IPS DF 19.7 (cell line): ENCODE measurements at regions not wholly inside any gene's neighbourhood (a gene's known extent, or its start where the extent isn't known, plus 50 kb on each side); places are given as distances from the start of the nearest gene placed in this dataset.

Source experiments
- DNase-seq: peaks from one replicate; pipeline ENCODE4 v3.0.0-alpha.2; 2013; ENCODE audit warnings: low read depth, low spot score

GRCh38 chr9:105064248-105065097 is 136.5 kb upstream of the ABCA1 start:
- no peak for DNase-seq

GRCh38 chr9:105065098-105066088 is 137.4 kb upstream of the ABCA1 start:
- DNase-seq, result no peak

GRCh38 chr9:105066275-105066865 is 138.4 kb upstream of the ABCA1 start:
- no peak for DNase-seq

GRCh38 chr9:105067895-105068580 is 140.1 kb upstream of the ABCA1 start:
- DNase-seq, result no peak

DNA sequence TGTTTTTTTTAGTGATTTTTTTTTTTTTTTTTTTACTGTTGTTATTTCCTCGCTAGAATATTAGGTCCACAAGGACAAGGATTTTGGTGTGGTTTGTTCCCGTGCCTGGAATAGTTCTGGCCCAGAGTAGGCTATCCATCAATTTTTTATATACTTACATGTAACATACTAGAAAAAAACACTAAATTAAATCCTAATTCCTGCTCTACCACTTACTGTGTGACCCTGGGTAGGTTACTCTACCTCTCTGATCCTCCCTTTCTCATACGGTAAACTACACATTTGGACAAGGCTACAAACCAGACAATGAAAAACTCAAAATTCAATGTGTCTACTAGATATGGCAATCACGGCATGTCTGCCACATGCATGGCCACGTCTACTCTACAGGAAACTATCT is 141.3 kb upstream of the ABCA1 start:
- DNase-seq, result no peak

GRCh38 chr9:105069696-105070095 is 141.7 kb upstream of the ABCA1 start:
- no peak for DNase-seq

- no peak for DNase-seq
These were observed 142.2 kb upstream of the ABCA1 start for GRCh38 chr9:105070176-105070575.

- no peak for DNase-seq
These were observed 144.5 kb upstream of the ABCA1 start for GRCh38 chr9:105072476-105072875.

DNA sequence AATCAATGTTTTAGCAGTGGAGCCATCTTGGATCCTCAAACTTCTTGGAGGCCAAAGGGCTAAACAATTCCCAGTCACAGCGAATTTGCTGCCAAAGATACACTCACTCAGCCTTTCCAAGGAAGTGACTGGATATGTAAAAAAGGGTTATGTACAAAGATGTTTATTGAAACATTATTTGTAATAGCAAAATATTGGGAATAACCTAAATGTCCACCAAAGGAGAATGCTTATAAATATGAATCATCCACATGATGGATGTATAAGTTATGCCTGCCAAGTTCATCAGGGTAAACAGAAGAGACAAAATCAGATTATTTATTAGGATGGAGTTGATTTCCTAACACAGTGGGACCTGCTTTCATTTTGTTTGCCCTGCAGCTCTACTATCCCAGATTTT is 145.2 kb upstream of the ABCA1 start:
- DNase-seq, result no peak

DNA sequence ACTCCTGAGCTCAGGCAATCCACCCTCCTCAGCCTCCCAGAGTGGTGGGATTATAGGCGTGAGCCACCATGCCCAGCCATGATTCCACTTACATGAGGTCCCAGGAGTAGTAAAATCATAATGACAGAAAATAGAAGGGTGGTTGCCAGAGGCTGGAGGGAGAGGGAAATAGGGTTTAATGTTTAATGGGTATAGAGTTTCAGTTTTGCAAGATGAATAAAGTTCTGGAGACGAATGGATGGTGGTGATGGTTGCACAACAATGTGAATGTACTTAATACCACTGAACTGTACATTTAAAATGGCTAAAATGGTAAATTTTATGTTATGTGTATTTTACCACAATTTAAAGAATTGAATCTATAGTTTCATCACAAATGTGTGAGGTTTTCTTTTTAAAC is 146.5 kb upstream of the ABCA1 start:
- DNase-seq, result no peak

DNA sequence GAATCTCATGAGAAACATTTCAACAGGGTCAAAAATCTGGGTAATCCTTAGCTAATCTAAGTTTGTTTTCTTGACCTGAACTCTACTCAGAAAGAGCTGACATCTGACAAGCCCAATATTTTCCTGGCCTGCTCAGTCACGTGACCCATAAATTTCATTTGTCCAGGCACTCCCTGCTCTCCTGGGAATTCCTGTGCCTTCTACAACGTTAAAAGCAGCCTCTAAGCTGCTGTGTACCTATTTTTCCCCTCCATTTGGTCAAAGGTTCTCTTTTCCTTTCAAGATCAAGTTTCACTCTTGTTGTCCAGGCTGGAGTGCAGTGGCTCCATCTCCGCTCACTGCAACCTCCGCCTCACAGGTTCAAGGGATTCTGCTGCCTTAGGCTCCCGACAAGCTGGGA is 148.8 kb upstream of the ABCA1 start:
- DNase-seq, result no peak

- DNase-seq, result no peak
These were observed 151.5 kb upstream of the ABCA1 start for GRCh38 chr9:105079457-105079856.

DNA sequence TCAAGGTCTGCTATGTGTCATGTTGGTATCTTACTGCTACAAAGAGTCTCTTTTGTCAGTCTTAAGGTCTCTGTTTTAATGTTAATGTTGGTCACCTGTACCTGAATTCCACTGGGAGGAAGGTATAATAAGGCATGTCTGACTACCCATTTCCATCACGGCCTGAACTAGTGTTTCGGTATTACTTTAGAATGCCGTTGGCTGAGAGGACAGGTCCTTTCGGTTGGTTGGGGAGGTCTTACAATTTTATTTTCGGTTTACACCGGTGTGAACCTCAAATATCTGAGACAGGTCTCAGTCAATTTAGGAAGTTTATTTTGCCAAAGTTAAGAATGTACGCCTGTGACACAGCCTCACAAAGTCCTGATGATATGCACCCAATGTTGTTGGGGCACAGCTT is 154.9 kb upstream of the ABCA1 start:
- no peak for DNase-seq

GRCh38 chr9:105083256-105083655 is 155.3 kb upstream of the ABCA1 start:
- DNase-seq, result no peak

DNA sequence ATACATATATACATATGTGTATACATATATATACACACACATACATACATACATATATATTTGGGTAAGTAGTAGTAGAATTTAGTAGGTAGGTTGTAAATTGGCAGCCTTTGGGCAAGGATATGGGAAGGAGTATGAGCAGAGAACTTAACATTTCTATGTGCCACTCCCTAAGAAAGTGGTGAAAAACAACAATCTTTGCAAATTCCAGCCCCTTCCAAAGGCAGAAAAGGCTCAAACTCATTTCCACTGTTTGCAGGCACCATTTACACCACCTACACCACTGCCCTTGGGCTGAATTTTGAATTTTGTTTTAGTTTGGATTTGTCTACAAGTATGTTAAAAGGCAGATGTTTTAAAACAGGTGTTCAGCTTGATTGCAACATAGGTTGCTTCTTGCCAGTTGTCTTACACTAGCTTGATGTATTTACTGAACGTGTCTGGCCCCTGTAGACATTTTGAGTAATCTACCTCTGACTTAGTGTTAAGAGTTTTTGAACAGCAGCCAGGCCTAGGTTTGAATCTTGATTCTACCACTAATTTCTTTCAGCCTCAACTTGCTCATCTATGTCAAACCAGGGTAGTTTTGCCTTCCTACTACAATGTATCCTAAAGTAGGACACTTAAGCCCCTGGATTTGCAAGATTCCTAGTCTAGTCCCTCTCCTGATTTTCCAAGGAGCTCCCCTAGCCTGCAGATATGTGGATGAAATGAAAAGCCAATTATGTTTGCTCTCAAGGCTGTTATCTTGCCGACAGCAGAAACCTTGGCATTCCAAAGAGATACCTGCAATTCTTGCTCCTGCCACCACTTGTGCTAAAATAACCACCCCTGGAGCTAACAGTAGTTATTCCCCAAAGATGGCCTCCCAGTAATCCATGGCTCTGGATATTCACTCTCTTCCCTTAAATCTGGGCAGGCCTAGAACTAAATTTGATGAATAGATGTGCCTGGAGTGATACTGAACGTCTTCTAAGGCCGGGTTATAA is 156.2 kb upstream of the SLC44A1 start:
- peak; percentile 12 for DNase-seq

- no peak for DNase-seq
These were observed 154.6 kb upstream of the SLC44A1 start for GRCh38 chr9:105089874-105090273.

- DNase-seq, result no peak
These were observed 153.3 kb upstream of the SLC44A1 start for GRCh38 chr9:105091004-105091640.

- no peak for DNase-seq
These were observed 150.8 kb upstream of the SLC44A1 start for GRCh38 chr9:105093685-105094084.

GRCh38 chr9:105098370-105098769 is 146.1 kb upstream of the SLC44A1 start:
- no peak for DNase-seq

- DNase-seq, result no peak
These were observed 140.7 kb upstream of the SLC44A1 start for GRCh38 chr9:105103776-105104175.
